ENCODE measurements at regions not wholly inside any gene's neighbourhood (a gene's known extent, or its start where the extent isn't known, plus 50 kb on each side); places are given as distances from the start of the nearest gene placed in this dataset.

- DNase-seq (ENCODE audit: low read depth), result no peak
These were observed 576.5 kb upstream of the VSTM2A start for GRCh38 chr7:53965716-53966115.

DNA sequence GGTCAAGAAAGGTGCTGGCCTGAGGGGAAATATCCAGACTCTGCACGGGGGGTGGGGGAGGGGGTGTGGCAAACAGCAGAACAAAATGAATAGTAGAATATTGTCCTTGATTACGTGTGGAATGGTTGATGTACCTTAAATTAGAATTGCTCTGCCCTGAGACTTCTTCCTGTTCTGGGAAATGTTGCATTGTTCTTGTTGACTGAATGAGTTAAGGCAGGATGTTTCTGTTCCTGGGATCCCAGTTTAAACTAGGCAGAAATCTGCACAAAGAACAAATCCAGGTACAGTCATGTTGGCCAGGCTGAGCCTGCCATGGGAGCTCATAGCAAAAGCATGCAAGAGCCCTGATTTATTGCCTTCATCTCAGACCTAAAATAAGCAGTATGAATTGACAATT is 558.7 kb upstream of the VSTM2A start:
- DNase-seq (ENCODE audit: low read depth), result no peak

- DNase-seq (ENCODE audit: low read depth), result no peak
These were observed 557.4 kb upstream of the VSTM2A start for GRCh38 chr7:53984776-53985175.

DNA sequence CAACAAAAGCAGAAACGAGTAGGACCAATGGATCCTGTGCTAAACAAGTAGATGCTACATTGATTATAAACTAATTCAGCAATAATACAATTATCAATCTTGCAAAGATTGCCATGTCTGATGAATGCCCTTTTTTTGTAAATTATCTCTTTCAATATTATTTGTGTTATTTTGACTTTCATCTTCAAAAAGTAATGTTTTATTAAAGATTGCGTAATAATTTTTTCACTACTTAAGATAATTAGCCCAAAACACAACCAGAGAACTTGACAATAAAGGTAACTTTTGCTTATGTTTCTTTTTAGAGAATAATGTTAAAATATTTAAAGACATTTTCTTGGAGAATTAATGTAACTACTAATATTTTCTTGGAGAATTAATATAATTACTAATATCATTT is 553.8 kb upstream of the VSTM2A start:
- DNase-seq (ENCODE audit: low read depth), result no peak

DNA sequence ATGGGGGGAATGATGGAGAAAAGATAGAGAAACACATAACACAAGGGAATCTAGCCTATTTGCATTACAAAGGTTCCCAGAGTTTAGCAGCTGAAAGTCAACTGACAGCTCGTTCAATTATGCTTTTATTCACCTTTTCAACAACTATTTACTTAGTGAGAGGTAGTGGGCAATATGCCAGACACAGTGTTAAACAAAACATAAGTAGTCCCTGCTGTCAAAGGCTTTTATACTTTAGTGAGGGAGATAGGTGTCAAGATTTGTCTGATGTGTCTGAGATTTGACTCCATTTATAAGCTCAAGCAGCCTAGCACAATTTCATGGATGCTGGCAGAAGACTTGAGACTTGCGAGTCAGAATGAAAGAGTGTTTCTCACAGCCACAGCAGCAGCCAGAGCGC is 549.0 kb upstream of the VSTM2A start:
- no peak for DNase-seq (ENCODE audit: low read depth)

GRCh38 chr7:53996876-53997275 is 545.3 kb upstream of the VSTM2A start:
- DNase-seq (ENCODE audit: low read depth), result no peak

DNA sequence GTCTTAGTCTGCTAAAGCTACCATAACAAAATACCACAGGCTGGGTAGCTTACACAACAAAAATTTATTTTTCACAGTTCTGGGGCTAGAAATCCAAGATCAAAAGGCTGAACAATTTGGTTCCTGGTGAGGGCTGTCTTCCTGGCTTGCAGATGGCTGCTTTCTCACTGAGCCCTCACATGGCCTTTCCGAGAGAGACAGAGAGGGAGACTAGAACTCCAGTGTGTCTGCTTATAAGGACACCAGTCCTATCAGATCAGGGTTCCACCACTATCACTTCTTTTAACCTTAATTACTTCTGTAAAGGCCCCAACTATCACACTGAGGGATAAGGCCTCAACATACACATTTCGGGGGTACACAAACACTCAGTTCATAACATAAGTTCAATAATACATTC is 527.4 kb upstream of the VSTM2A start:
- no peak for DNase-seq (ENCODE audit: low read depth)

GRCh38 chr7:54015251-54015650 is 526.9 kb upstream of the VSTM2A start:
- DNase-seq (ENCODE audit: low read depth), result no peak

DNA sequence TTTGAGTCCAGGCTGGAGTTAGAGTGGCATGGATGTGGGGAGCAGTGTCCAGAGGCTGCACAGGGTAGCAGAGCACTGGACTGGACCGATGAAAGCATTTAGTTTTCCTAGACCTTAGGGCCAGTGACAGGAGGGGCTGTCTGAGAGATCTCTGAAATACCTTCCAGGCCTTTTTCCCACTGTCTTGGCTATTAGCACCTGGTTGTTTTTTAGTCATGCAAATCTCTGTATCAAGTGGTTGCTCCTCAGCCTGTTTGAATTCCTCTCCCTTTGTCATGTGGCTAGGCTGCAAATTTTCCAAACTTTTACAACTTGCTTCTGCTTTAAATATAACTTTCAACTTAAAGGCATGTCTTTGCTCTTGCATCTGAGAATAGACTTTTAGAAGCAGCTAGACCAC is 504.3 kb upstream of the VSTM2A start:
- no peak for DNase-seq (ENCODE audit: low read depth)

- no peak for DNase-seq (ENCODE audit: low read depth)
These were observed 481.5 kb upstream of the VSTM2A start for GRCh38 chr7:54060643-54061042.

GRCh38 chr7:54066643-54067042 is 475.5 kb upstream of the VSTM2A start:
- DNase-seq (ENCODE audit: low read depth), result no peak

DNA sequence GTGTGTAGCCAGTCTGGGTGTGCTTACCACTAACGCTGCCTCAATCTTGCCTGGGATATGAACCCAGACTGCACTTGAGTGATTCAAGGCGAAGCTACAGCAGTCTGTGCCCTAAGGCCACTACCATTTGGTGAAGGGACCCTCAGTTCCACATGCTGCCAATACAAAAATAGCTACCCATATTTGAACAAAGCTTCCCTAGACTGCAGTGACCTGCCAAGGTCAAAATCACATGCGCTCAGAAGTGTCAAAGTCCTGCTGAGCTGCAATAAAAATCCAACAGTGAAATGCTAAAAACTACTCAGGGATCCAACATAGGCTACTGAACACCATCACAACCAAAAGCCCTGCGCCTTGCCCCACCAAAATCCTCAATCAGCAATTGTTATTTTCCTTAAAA is 472.3 kb upstream of the VSTM2A start:
- DNase-seq (ENCODE audit: low read depth), result no peak

GRCh38 chr7:54072710-54073109 is 469.5 kb upstream of the VSTM2A start:
- no peak for DNase-seq (ENCODE audit: low read depth)

GRCh38 chr7:54076616-54077015 is 465.6 kb upstream of the VSTM2A start:
- DNase-seq (ENCODE audit: low read depth), result no peak

DNA sequence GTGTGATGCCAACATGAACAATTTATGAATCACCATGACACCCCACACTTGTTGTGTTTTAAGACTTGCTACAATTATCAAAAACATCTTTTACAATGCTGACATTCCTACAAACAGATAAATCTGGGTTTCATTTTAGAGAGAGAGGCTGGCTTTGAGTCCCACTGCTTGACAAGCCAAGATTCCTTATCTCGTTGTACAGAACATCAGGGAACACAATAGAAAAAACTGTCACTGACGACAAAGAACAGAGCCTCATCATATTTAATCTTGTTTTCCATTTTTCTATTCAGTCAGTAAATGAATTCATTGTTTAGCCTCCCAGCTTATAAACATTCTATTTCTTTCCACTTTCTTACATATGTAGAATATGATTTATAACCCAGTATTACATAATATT is 461.6 kb upstream of the VSTM2A start:
- no peak for DNase-seq (ENCODE audit: low read depth)

DNA sequence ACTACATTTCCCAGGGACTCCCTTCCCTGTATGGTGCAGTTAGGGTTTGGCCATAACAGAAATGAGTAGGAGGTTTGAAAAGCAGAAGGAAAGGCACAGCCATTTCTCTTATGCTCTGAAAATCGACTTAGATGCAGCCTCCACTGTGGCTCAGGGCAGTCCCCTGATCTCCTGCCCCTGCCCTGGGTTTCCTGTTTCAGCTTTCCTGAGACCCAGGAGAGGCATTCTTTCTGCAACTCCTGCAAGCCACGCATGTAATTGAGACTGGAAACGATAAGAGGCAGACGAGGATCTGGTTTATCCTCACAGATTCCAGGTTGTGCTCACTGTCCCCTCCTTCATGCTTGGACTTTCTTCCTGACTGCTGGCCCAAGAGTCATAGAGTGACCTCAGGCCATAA is 461.2 kb upstream of the VSTM2A start:
- no peak for DNase-seq (ENCODE audit: low read depth)

DNA sequence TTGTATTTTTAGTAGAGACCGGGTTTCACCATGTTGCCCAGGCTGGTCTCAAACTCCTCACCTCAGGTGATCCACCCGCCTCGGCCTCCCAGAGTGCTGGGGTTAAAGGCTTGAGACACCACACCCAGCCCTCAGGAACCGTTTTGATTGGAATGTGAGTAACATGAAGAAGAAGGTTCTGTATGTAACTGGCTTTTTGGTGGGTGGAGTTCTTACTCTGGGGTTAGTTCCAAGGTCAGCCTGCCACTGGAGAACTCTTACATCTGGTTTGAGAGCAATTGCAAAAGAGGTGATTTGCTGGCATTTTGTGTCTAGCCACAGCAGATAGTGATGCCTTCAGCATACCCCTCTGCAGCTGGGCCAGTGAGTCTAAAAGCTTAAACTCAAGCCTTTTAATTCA is 457.8 kb upstream of the VSTM2A start:
- DNase-seq (ENCODE audit: low read depth), result no peak

GRCh38 chr7:54090652-54091213 is 451.4 kb upstream of the VSTM2A start:
- no peak for DNase-seq (ENCODE audit: low read depth)

- no peak for DNase-seq (ENCODE audit: low read depth)
These were observed 450.9 kb upstream of the VSTM2A start for GRCh38 chr7:54091322-54091721.

- DNase-seq (ENCODE audit: low read depth), result no peak
These were observed 444.3 kb upstream of the VSTM2A start for GRCh38 chr7:54097886-54098285.

- DNase-seq (ENCODE audit: low read depth), result no peak
These were observed 432.7 kb upstream of the VSTM2A start for GRCh38 chr7:54109501-54109900.

DNA sequence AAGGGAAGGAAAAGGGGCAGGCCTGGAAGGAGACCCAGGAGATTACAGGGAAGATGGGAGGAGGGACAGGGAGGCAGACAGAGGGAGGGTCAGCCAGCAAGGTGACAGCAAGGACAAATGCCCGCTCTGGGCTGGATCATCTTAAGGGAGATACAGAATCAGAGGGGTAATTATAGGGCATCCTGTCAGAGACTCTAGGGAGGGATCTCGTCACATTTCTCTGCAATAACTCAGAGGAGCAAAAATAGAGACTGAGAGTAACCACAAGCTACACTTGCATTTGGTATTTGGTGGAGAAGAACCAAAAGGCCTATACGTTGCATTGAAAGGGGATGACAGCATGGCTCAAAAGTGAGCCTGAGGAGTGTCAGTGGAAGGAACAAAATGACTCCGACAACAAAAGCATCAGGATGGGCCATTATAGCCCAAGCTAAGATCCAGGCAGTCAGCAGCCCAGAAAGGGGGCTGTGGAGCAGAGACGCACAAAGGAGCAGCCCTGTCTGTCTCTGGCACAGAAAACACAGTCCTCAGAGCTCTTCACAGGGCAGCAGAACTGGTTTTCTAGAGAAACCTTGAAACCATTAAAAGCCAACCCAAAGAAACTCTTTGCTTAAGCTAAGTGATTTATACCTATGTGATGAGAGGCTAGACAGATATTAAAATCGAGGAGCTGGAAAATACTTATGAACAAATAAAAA is 430.2 kb upstream of the VSTM2A start:
- DNase-seq (ENCODE audit: low read depth), result no peak

DNA sequence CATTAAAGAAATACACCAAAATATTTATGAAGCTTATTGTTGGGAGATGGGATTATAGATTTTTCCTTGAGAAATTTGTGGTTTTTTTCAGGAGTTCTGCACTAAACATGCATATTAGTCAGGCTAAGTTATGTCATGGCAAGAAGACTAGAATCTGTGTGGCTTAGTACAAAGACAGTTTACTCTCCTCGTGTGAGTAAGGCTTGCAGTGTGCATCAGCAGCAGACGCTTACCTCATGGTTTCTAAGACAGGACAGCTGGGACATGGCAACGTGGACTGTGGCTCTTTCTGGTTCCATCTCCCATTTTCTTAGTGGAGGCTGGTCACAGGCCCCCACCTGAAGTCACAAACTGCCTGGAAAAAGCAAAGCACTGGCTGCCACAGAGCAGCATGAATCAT is 429.6 kb upstream of the VSTM2A start:
- DNase-seq (ENCODE audit: low read depth), result no peak

GRCh38 chr7:54115028-54115763 is 427.0 kb upstream of the VSTM2A start:
- no peak for DNase-seq (ENCODE audit: low read depth)
